Activated B cell treated with CpG ODN at 0.5 μM for 24 hours (primary cell): ENCODE measurements at regions not wholly inside any gene's neighbourhood (a gene's known extent, or its start where the extent isn't known, plus 50 kb on each side); places are given as distances from the start of the nearest gene placed in this dataset.

Experiments
- ATAC-seq: fragments of 200-7000 bp; cut with Tn5 transposase; one replicate; pipeline ENCODE4 v1.10.0; 2021; ENCODE audit warnings: low read depth, mild to moderate bottlenecking, moderate library complexity
- CTCF ChIA-PET: fragments of 350-600 bp; sonication (Branson Sonifier 250); formaldehyde crosslinking; loops from one replicate; lab custom pipeline; 2021; ENCODE audit warnings: antibody characterized with exemption; lab: Charles Lee
- POLR2A ChIA-PET: fragments of 350-600 bp; sonication (Branson Sonifier 250); formaldehyde crosslinking; loops from one replicate; lab custom pipeline; 2021; ENCODE audit warnings: antibody characterized with exemption; lab: Charles Lee
- DNase-seq: peaks from one replicate; pipeline ENCODE4 v3.0.0; 2022
- H3K27ac Mint-ChIP-seq: one replicate; pipeline ENCODE4 v1.8.0; 2020; ENCODE audit warnings: mixed read lengths
- H3K27me3 Mint-ChIP-seq: one replicate; pipeline ENCODE4 v1.8.0; 2021; ENCODE audit warnings: mixed read lengths
- H3K36me3 Mint-ChIP-seq: one replicate; pipeline ENCODE4 v1.8.0; 2021; ENCODE audit warnings: low read depth, mixed read lengths
- H3K4me1 Mint-ChIP-seq: one replicate; pipeline ENCODE4 v1.8.0; 2021; ENCODE audit warnings: mixed read lengths
- H3K4me3 Mint-ChIP-seq: one replicate; pipeline ENCODE4 v1.8.0; 2020; ENCODE audit warnings: mild to moderate bottlenecking, mixed read lengths
- H3K9me3 Mint-ChIP-seq: one replicate; pipeline ENCODE4 v1.8.0; 2020; ENCODE audit warnings: mixed read lengths
- CTCF ChIP-seq: fragments of 200-600 bp; IDR thresholded peaks from one replicate; pipeline ENCODE4 v1.8.0; 2022; ENCODE audit warnings: antibody characterized with exemption, mild to moderate bottlenecking
- intact Hi-C: fragments of 100-400 bp; cut with micrococcal nuclease; formaldehyde crosslinking; loops from one replicate; pipeline ENCODE4 v1.15.1; 2024

- Mint-ChIP-seq H3K27me3 (no peaks in the 10 kb centered on the region), H3K36me3 (no peaks in the 10 kb centered on the region), H3K9me3 (no peaks in the 10 kb centered on the region), H3K4me1 (no peaks in the 10 kb centered on the region), H3K4me3 (no peak overlapping the region), H3K27ac (no peak overlapping the region)
- ChIA-PET POLR2A (no interaction called here), CTCF (interaction anchor here (1.1 kb wide), 1 partner anchor 14 kb away, joined by 5 read pairs; no protein-coding TSS in a partner anchor)
- ATAC-seq (no peak), DNase-seq (no peak)
- intact Hi-C loops, result no loop called here
- TF ChIP-seq CTCF, result no peak
These were observed 360.0 kb downstream of the QKI start for GRCh38 chr6:163774485-163774884.

GRCh38 chr6:163773646-163774045 lies 359.1 kb downstream of the QKI start:
- intact Hi-C loops, result no loop called here
- Mint-ChIP-seq H3K4me3 (no peak overlapping the region), H3K4me1 (no peaks in the 10 kb centered on the region), H3K27me3 (no peaks in the 10 kb centered on the region), H3K9me3 (no peaks in the 10 kb centered on the region), H3K36me3 (no peaks in the 10 kb centered on the region), H3K27ac (no peak overlapping the region)
- ChIA-PET POLR2A (no interaction called here), CTCF (no interaction called here)
- no peak for TF ChIP-seq CTCF
- ATAC-seq, result no peak
- no peak for DNase-seq

GRCh38 chr6:163772701-163773100 lies 358.2 kb downstream of the QKI start:
- no peak overlapping the region for H3K4me3 Mint-ChIP-seq
- no peaks in the 10 kb centered on the region for H3K9me3 Mint-ChIP-seq
- H3K4me1 Mint-ChIP-seq, result no peaks in the 10 kb centered on the region
- POLR2A ChIA-PET, result no interaction called here
- TF ChIP-seq CTCF, result no peak
- ATAC-seq (no peak), DNase-seq (no peak)
- H3K27me3 Mint-ChIP-seq, result peaks cover 2% of the 10 kb centered on the region
- no peaks in the 10 kb centered on the region for H3K36me3 Mint-ChIP-seq
- intact Hi-C loops, result no loop called here
- H3K27ac Mint-ChIP-seq, result no peak overlapping the region
- CTCF ChIA-PET, result no interaction called here

GRCh38 chr6:163771180-163771579 lies 356.7 kb downstream of the QKI start:
- ChIA-PET CTCF (no interaction called here), POLR2A (no interaction called here)
- DNase-seq, result no peak
- H3K4me1 Mint-ChIP-seq, result no peaks in the 10 kb centered on the region
- no peak for ATAC-seq
- H3K36me3 Mint-ChIP-seq, result no peaks in the 10 kb centered on the region
- intact Hi-C loops, result no loop called here
- peaks cover 8% of the 10 kb centered on the region for H3K27me3 Mint-ChIP-seq
- no peak overlapping the region for H3K4me3 Mint-ChIP-seq
- no peaks in the 10 kb centered on the region for H3K9me3 Mint-ChIP-seq
- no peak for TF ChIP-seq CTCF
- H3K27ac Mint-ChIP-seq, result no peak overlapping the region

GRCh38 chr6:163768905-163769304 lies 354.4 kb downstream of the QKI start:
- CTCF ChIA-PET, result no interaction called here
- ATAC-seq (no peak), DNase-seq (no peak)
- Mint-ChIP-seq H3K9me3 (no peaks in the 10 kb centered on the region), H3K4me3 (no peak overlapping the region), H3K4me1 (no peaks in the 10 kb centered on the region), H3K27me3 (peaks cover 17% of the 10 kb centered on the region), H3K36me3 (no peaks in the 10 kb centered on the region), H3K27ac (no peak overlapping the region)
- POLR2A ChIA-PET, result no interaction called here
- intact Hi-C loops, result no loop called here
- TF ChIP-seq CTCF, result no peak
